Skeletal muscle tissue (tissue), 4 donors: ENCODE measurements at regions not wholly inside any gene's neighbourhood (a gene's known extent, or its start where the extent isn't known, plus 50 kb on each side); places are given as distances from the start of the nearest gene placed in this dataset. TPM values are rescaled to one million over a fixed set of nuclear protein-coding genes. Genes with fewer than 3 reads are reported as not detected.

Source experiments
- H3K27ac ChIP-seq: one replicate; pipeline ENCODE4 v1.7.0; 2013; ENCODE audit warnings: mild to moderate bottlenecking, low read depth, low read length, inconsistent platforms
- H3K27me3 ChIP-seq, 3 donors: one replicate each; pipeline ENCODE4 v1.7.0; 2013; ENCODE audit warnings: low read length in 3 of 3; ENCODE audit not compliant: control insufficient read depth in 3 of 3, insufficient read depth in 3 of 3
- H3K36me3 ChIP-seq, 3 donors: one replicate each; pipeline ENCODE4 v1.7.0; 2013; ENCODE audit warnings: low read length in 3 of 3; ENCODE audit not compliant: control insufficient read depth in 3 of 3, insufficient read depth in 3 of 3
- H3K4me1 ChIP-seq, 3 donors: one replicate each; pipeline ENCODE4 v1.7.0; 2013; ENCODE audit warnings: low read length in 3 of 3, mild to moderate bottlenecking in 3 of 3; ENCODE audit not compliant: control insufficient read depth in 3 of 3, insufficient read depth in 3 of 3
- H3K4me3 ChIP-seq, 3 donors: one replicate each; pipeline ENCODE4 v1.7.0; 2013; ENCODE audit warnings: low read length in 3 of 3
- H3K9ac ChIP-seq, 3 donors: one replicate each; pipeline ENCODE4 v1.7.0; 2013; ENCODE audit warnings: low read length in 3 of 3, mild to moderate bottlenecking in 3 of 3, moderate library complexity in 2 of 3, low read depth in 1 of 3
- H3K9me3 ChIP-seq, 3 donors: one replicate each; pipeline ENCODE4 v1.7.0; 2013; ENCODE audit warnings: low read length in 3 of 3; ENCODE audit not compliant: control insufficient read depth in 3 of 3
- small RNA-seq: library from RNA; depleted of rRNA; stranded (forward); fragments of <200 nt; gene quantifications from one replicate; pipeline ENCODE3, GENCODE V24; 2014
- donor health status: Osteomylitis.

DNA sequence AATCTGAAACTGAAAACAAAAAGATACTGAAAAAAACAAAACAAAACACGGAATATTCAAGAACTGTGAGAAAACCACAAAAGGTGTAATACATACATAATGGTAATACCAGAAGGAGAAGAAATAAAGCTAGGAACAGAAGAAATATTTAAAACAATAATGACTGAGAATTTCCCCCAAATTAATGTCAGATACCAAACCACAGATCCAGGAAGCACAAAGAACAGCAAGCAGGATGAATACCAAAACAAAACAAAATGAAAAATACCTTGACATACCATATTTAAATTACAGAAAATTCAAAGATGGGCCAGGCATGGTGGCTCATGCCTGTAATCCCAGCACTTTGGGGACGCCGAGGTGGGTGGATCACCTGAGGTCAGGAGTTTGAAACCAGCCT lies 57.7 kb upstream of the PARD3 start:
- Histone ChIP-seq H3K27ac (no peak overlapping the region), H3K9ac (no peak overlapping the region), H3K9me3 (no peaks in the 10 kb centered on the region), H3K4me3 (no peak overlapping the region), H3K4me1 (no peaks in the 10 kb centered on the region), H3K36me3 (no peaks in the 10 kb centered on the region), H3K27me3 (peaks cover 0 to 2% (median 0%) of the 10 kb centered on the region in 3 donors)

DNA sequence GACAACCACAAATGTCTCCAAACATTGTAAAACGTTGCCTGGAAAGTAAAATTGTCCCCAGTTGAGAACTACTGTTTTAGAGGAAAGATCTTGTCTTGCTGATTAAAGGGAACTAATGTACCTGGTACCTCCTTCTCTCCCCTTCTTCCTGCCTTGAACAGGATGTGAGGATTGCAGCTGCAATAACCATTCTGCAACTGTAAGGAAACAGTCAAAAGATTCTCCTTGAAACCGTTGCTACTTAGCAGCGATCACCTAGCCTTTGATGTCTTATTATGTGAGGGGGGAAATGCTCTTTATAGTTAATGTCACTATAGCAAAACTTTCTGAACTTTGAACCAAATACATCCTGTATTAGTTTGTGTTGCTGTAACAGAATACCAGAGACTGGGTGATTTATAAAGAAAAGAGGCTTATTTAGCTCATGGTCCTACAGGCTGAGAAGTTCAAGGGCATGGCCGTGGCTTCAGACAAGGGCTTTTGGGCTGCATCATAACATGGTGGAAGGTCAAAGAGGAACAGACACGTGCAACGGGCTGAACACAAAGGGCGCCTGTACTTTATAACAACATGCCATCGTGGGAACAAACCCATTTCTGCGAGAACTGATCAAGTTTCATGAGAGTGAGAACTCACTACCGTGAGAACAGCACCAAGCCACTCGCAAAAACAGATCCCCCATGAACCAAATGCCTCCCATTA lies 54.2 kb upstream of the PARD3 start:
- H3K9me3 ChIP-seq, result no peaks in the 10 kb centered on the region
- H3K27me3 ChIP-seq, result peaks cover 0 to 2% (median 0%) of the 10 kb centered on the region in 3 donors
- no peak overlapping the region for H3K4me3 ChIP-seq
- no peaks in the 10 kb centered on the region for H3K36me3 ChIP-seq
- no peak overlapping the region for H3K27ac ChIP-seq
- peaks cover 0 to 3% (median 0%) of the 10 kb centered on the region in 3 donors for H3K4me1 ChIP-seq
- H3K9ac ChIP-seq, result no peak overlapping the region

DNA sequence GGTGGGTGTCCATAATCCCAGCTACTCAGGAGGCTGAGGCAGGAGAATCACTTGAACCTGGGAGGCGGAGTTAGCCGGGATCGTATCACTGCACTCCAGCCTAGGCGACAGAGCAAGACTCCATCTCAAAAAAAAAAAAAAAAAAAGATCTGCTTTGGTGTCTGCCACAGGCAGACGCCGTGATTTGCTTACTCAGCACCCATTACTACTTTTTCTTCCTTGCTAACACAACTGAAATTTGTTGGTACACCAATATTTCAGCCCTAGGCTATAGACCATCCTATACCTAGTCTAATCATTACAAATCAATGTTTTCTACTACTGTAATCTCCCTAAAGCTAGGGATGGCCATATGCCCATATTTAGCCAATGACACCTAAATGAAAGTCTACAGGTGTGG lies 53.5 kb upstream of the PARD3 start:
- H3K27ac ChIP-seq, result no peak overlapping the region
- H3K36me3 ChIP-seq, result no peaks in the 10 kb centered on the region
- H3K27me3 ChIP-seq, result peaks cover 0 to 2% (median 0%) of the 10 kb centered on the region in 3 donors
- no peak overlapping the region for H3K9ac ChIP-seq
- no peak overlapping the region for H3K4me3 ChIP-seq
- H3K4me1 ChIP-seq, result peaks cover 0 to 6% (median 0%) of the 10 kb centered on the region in 3 donors
- no peaks in the 10 kb centered on the region for H3K9me3 ChIP-seq

DNA sequence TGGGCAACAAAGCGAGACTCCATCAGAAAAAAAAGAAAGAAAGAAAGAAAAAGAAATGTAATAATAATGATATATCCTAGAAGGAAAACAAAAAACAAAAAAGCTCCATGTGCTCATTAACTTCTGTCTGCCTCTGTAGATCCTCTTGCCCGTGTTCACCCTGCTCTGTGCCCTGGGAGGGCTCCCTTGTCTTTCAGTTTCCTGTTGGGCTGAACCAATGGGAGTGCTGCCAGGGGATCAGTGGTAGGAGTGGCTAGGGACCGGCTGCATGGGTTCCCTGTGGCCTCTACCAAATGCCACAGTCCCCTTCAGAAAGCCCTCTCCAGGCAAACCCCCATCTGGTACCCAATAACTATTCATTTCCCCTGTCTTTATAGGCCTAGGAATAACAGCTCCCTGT lies 51.8 kb upstream of the PARD3 start:
- H3K4me1 ChIP-seq, result peaks cover 0 to 8% (median under 1%) of the 10 kb centered on the region in 3 donors
- no peaks in the 10 kb centered on the region for H3K27me3 ChIP-seq
- no peak overlapping the region for H3K9ac ChIP-seq
- H3K27ac ChIP-seq, result no peak overlapping the region
- H3K9me3 ChIP-seq, result no peaks in the 10 kb centered on the region
- no peak overlapping the region for H3K4me3 ChIP-seq
- no peaks in the 10 kb centered on the region for H3K36me3 ChIP-seq

Small RNAs in the stretch of these regions (small RNA-seq; reads per million reads assigned to genes)
- gene RNU6-193P (not detected), gene RNU6-847P (not detected), gene SS18L2P1 (not detected)
